H1 (cell line): ENCODE measurements at regions not wholly inside any gene's neighbourhood (a gene's known extent, or its start where the extent isn't known, plus 50 kb on each side); places are given as distances from the start of the nearest gene placed in this dataset.

Experiments
- CHD2 ChIP-seq: IDR thresholded peaks from 2 replicates; pipeline ENCODE4 v1.6.1; 2012; ENCODE audit warnings: low read length, improper control_type of control experiment
- EP300 ChIP-seq, 2 experiments: IDR thresholded peaks; 1 replicate in 1 of 2; 2 replicates in 1 of 2; pipeline ENCODE4 v1.6.1; 2011 to 2012; ENCODE audit warnings: low read depth in 2 of 2, low read length in 2 of 2, mild to moderate bottlenecking in 2 of 2, borderline replicate concordance in 1 of 2, inconsistent platforms in 1 of 2, moderate library complexity in 1 of 2
- TAF1 ChIP-seq: IDR thresholded peaks from 2 replicates; pipeline ENCODE4 v1.6.1; 2011; ENCODE audit warnings: mild to moderate bottlenecking, low read depth, low read length
- TF ChIP-seq, protein P1 (sequence below): fragments of 300-600 bp; sonication (generic); IDR thresholded peaks from 2 replicates; pipeline ENCODE4 v1.7.1; 2012; ENCODE audit warnings: low read length, moderate library complexity, mild to moderate bottlenecking, inconsistent platforms; ENCODE audit not compliant: insufficient replicate concordance

DNA sequence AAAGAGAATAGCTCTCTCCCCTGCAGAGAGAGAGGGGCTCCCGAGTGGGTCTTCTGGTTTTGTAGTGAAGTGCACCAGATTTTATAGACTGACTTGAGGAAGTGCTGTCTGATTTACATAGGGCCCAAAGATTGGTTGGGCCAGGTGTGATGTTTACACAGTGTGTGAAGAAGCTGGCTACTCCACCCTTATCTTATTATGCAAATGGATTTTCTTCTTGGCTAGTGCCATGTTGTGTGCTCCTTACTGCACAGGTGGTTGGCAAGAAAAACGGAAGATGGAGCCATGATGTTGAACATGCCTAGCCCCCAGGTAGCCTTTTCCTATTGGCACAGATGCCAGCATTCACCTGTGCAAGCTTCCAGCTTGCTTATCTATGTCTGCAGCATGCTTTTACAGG, 112.4 kb upstream of the ARHGAP24 start (continued):
- TF ChIP-seq, protein P1, sequence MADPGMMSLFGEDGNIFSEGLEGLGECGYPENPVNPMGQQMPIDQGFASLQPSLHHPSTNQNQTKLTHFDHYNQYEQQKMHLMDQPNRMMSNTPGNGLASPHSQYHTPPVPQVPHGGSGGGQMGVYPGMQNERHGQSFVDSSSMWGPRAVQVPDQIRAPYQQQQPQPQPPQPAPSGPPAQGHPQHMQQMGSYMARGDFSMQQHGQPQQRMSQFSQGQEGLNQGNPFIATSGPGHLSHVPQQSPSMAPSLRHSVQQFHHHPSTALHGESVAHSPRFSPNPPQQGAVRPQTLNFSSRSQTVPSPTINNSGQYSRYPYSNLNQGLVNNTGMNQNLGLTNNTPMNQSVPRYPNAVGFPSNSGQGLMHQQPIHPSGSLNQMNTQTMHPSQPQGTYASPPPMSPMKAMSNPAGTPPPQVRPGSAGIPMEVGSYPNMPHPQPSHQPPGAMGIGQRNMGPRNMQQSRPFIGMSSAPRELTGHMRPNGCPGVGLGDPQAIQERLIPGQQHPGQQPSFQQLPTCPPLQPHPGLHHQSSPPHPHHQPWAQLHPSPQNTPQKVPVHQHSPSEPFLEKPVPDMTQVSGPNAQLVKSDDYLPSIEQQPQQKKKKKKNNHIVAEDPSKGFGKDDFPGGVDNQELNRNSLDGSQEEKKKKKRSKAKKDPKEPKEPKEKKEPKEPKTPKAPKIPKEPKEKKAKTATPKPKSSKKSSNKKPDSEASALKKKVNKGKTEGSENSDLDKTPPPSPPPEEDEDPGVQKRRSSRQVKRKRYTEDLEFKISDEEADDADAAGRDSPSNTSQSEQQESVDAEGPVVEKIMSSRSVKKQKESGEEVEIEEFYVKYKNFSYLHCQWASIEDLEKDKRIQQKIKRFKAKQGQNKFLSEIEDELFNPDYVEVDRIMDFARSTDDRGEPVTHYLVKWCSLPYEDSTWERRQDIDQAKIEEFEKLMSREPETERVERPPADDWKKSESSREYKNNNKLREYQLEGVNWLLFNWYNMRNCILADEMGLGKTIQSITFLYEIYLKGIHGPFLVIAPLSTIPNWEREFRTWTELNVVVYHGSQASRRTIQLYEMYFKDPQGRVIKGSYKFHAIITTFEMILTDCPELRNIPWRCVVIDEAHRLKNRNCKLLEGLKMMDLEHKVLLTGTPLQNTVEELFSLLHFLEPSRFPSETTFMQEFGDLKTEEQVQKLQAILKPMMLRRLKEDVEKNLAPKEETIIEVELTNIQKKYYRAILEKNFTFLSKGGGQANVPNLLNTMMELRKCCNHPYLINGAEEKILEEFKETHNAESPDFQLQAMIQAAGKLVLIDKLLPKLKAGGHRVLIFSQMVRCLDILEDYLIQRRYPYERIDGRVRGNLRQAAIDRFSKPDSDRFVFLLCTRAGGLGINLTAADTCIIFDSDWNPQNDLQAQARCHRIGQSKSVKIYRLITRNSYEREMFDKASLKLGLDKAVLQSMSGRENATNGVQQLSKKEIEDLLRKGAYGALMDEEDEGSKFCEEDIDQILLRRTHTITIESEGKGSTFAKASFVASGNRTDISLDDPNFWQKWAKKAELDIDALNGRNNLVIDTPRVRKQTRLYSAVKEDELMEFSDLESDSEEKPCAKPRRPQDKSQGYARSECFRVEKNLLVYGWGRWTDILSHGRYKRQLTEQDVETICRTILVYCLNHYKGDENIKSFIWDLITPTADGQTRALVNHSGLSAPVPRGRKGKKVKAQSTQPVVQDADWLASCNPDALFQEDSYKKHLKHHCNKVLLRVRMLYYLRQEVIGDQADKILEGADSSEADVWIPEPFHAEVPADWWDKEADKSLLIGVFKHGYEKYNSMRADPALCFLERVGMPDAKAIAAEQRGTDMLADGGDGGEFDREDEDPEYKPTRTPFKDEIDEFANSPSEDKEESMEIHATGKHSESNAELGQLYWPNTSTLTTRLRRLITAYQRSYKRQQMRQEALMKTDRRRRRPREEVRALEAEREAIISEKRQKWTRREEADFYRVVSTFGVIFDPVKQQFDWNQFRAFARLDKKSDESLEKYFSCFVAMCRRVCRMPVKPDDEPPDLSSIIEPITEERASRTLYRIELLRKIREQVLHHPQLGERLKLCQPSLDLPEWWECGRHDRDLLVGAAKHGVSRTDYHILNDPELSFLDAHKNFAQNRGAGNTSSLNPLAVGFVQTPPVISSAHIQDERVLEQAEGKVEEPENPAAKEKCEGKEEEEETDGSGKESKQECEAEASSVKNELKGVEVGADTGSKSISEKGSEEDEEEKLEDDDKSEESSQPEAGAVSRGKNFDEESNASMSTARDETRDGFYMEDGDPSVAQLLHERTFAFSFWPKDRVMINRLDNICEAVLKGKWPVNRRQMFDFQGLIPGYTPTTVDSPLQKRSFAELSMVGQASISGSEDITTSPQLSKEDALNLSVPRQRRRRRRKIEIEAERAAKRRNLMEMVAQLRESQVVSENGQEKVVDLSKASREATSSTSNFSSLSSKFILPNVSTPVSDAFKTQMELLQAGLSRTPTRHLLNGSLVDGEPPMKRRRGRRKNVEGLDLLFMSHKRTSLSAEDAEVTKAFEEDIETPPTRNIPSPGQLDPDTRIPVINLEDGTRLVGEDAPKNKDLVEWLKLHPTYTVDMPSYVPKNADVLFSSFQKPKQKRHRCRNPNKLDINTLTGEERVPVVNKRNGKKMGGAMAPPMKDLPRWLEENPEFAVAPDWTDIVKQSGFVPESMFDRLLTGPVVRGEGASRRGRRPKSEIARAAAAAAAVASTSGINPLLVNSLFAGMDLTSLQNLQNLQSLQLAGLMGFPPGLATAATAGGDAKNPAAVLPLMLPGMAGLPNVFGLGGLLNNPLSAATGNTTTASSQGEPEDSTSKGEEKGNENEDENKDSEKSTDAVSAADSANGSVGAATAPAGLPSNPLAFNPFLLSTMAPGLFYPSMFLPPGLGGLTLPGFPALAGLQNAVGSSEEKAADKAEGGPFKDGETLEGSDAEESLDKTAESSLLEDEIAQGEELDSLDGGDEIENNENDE = no peak
- TF ChIP-seq CHD2 (no peak), TAF1 (no peak), EP300 (IDR thresholded peaks at IDR 0.05; ENCODE audit: borderline replicate concordance in 1 of 2, low read depth in 2 of 2, low read length in 2 of 2) (no peak)
